ENCODE measurements at regions not wholly inside any gene's neighbourhood (a gene's known extent, or its start where the extent isn't known, plus 50 kb on each side); places are given as distances from the start of the nearest gene placed in this dataset.
A peak's percentile ranks its signal among the peaks of the same experiment; 100 is the strongest.

GRCh38 chr3:10602769-10603768 lies 97.7 kb upstream of the ATP2B2 start:
- Histone ChIP-seq H4K8ac (ENCODE audit: low read depth, low read length) (no peak overlapping the region), H3K4me3 (ENCODE audit: low read length in 2 of 2) (no peak overlapping the region), H3K27ac (replicated peaks; ENCODE audit: low read length) (no peak overlapping the region), H2BK12ac (ENCODE audit: low read length) (no peak overlapping the region), H2BK15ac (ENCODE audit: low read length) (no peak overlapping the region), H3K27me3 (ENCODE audit: control insufficient read depth in 3 of 3, insufficient read depth in 3 of 3, low read depth in 1 of 3, low read length in 3 of 3) (peaks cover 0 to 10% (median 0%) of the 10 kb centered on the region in 3 experiments), H3K14ac (ENCODE audit: low read length) (no peak overlapping the region), H4K91ac (ENCODE audit: low read depth, low read length, poor library complexity) (no peak overlapping the region), H2BK5ac (ENCODE audit: low read length) (no peak overlapping the region), H3K9ac (ENCODE audit: low read depth, low read length, poor library complexity) (no peak overlapping the region), H3K4me2 (ENCODE audit: insufficient read depth, low read length, poor library complexity, severe bottlenecking) (no peak overlapping the region), H3K18ac (ENCODE audit: low read length) (no peak overlapping the region), H3K23ac (ENCODE audit: low read depth, low read length, poor library complexity) (no peak overlapping the region), H2AFZ (ENCODE audit: low read length) (no peak overlapping the region), H3K9me3 (replicated peaks in 1 of 2; ENCODE audit: control insufficient read depth in 2 of 2, insufficient read depth in 1 of 2, low read depth in 1 of 2, low read length in 2 of 2) (no peaks in the 10 kb centered on the region), H2AK5ac (ENCODE audit: low read depth, low read length) (no peak overlapping the region), H3K4ac (ENCODE audit: low read length) (no peak overlapping the region), H3K36me3 (replicated peaks in 1 of 2; ENCODE audit: control insufficient read depth in 2 of 2, insufficient read depth in 2 of 2, low read length in 2 of 2) (no peaks in the 10 kb centered on the region), H2BK120ac (ENCODE audit: low read depth, low read length) (no peak overlapping the region), H3K79me1 (ENCODE audit: low read depth, low read length) (no peaks in the 10 kb centered on the region), H3K4me1 (ENCODE audit: control insufficient read depth in 2 of 2, insufficient read depth in 1 of 2, low read depth in 1 of 2, low read length in 2 of 2) (peaks cover 0 to 8% of the 10 kb centered on the region in 2 donors)
- no CpG with 5 or more reads among the region's 15 CpGs for WGBS, 2 donors (ENCODE audit: extremely low coverage in 2 of 2, insufficient read length in 2 of 2, insufficient replicate concordance in 1 of 2)
- DNase-seq (ENCODE audit: low spot score): no peak

- no peak overlapping the region for H2BK5ac ChIP-seq (ENCODE audit: low read length)
- no peak overlapping the region for H2AK5ac ChIP-seq (ENCODE audit: low read depth, low read length)
- no peaks in the 10 kb centered on the region for H3K4me1 ChIP-seq (ENCODE audit: control insufficient read depth in 2 of 2, insufficient read depth in 1 of 2, low read depth in 1 of 2, low read length in 2 of 2)
- H2BK12ac ChIP-seq (ENCODE audit: low read length): no peak overlapping the region
- no peaks in the 10 kb centered on the region for H3K79me1 ChIP-seq (ENCODE audit: low read depth, low read length)
- no peak overlapping the region for H3K27ac ChIP-seq (replicated peaks; ENCODE audit: low read length)
- no peak overlapping the region for H4K8ac ChIP-seq (ENCODE audit: low read depth, low read length)
- H2BK120ac ChIP-seq (ENCODE audit: low read depth, low read length): no peak overlapping the region
- no peak for DNase-seq (ENCODE audit: low spot score)
- H2BK15ac ChIP-seq (ENCODE audit: low read length): no peak overlapping the region
- H3K4me3 ChIP-seq (ENCODE audit: low read length in 2 of 2): no peak overlapping the region
- no CpG with 5 or more reads among the region's 13 CpGs for WGBS, 2 donors (ENCODE audit: extremely low coverage in 2 of 2, insufficient read length in 2 of 2, insufficient replicate concordance in 1 of 2)
- no peak overlapping the region for H3K14ac ChIP-seq (ENCODE audit: low read length)
- no peak overlapping the region for H2AFZ ChIP-seq (ENCODE audit: low read length)
- no peak overlapping the region for H3K23ac ChIP-seq (ENCODE audit: low read depth, low read length, poor library complexity)
- H3K9ac ChIP-seq (ENCODE audit: low read depth, low read length, poor library complexity): no peak overlapping the region
- peak overlapping the region; percentile 79 for H3K18ac ChIP-seq (ENCODE audit: low read length)
- H3K9me3 ChIP-seq (replicated peaks in 1 of 2; ENCODE audit: control insufficient read depth in 2 of 2, insufficient read depth in 1 of 2, low read depth in 1 of 2, low read length in 2 of 2): peaks cover 0 to 13% of the 10 kb centered on the region in 2 donors
- H3K4ac ChIP-seq (ENCODE audit: low read length): no peak overlapping the region
- no peak overlapping the region for H3K4me2 ChIP-seq (ENCODE audit: insufficient read depth, low read length, poor library complexity, severe bottlenecking)
- H3K27me3 ChIP-seq (ENCODE audit: control insufficient read depth in 3 of 3, insufficient read depth in 3 of 3, low read depth in 1 of 3, low read length in 3 of 3): no peaks in the 10 kb centered on the region
- no peak overlapping the region for H4K91ac ChIP-seq (ENCODE audit: low read depth, low read length, poor library complexity)
- H3K36me3 ChIP-seq (replicated peaks in 1 of 2; ENCODE audit: control insufficient read depth in 2 of 2, insufficient read depth in 2 of 2, low read length in 2 of 2): no peaks in the 10 kb centered on the region
These were observed 103.7 kb upstream of the ATP2B2 start for GRCh38 chr3:10609134-10609533.

DNA sequence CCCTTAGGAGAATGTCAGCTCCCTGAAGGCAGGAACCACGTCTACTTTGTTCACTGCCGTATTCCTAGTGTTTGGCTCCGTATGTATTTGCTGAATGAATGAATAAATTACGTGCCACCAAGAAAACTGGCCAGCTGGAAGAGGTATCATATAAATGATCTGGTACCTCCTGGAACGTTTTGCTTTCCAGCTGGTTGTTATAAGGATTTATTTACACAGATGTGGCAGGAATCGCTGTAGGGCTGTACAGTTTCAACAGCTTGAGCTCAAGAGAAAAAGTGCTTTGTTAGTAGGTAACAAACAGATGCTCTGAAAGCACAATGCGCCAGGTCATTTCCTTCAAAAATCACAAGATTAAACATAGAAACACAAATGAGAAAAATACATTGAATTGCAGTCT lies 108.8 kb upstream of the ATP2B2 start:
- Histone ChIP-seq H3K4ac (ENCODE audit: low read length) (no peak overlapping the region), H2AFZ (ENCODE audit: low read length) (no peak overlapping the region), H3K9ac (ENCODE audit: low read depth, low read length, poor library complexity) (no peak overlapping the region), H3K23ac (ENCODE audit: low read depth, low read length, poor library complexity) (no peak overlapping the region), H3K79me1 (ENCODE audit: low read depth, low read length) (no peaks in the 10 kb centered on the region), H3K4me2 (ENCODE audit: insufficient read depth, low read length, poor library complexity, severe bottlenecking) (no peak overlapping the region), H3K27ac (replicated peaks; ENCODE audit: low read length) (no peak overlapping the region), H4K91ac (ENCODE audit: low read depth, low read length, poor library complexity) (no peak overlapping the region), H3K18ac (ENCODE audit: low read length) (no peak overlapping the region), H3K4me1 (ENCODE audit: control insufficient read depth in 2 of 2, insufficient read depth in 1 of 2, low read depth in 1 of 2, low read length in 2 of 2) (no peaks in the 10 kb centered on the region), H2BK15ac (ENCODE audit: low read length) (no peak overlapping the region), H3K9me3 (replicated peaks in 1 of 2; ENCODE audit: control insufficient read depth in 2 of 2, insufficient read depth in 1 of 2, low read depth in 1 of 2, low read length in 2 of 2) (peaks cover 0 to 13% of the 10 kb centered on the region in 2 donors), H2BK5ac (ENCODE audit: low read length) (no peak overlapping the region), H3K36me3 (replicated peaks in 1 of 2; ENCODE audit: control insufficient read depth in 2 of 2, insufficient read depth in 2 of 2, low read length in 2 of 2) (no peaks in the 10 kb centered on the region), H4K8ac (ENCODE audit: low read depth, low read length) (no peak overlapping the region), H2AK5ac (ENCODE audit: low read depth, low read length) (no peak overlapping the region), H3K4me3 (ENCODE audit: low read length in 2 of 2) (no peak overlapping the region), H2BK120ac (ENCODE audit: low read depth, low read length) (no peak overlapping the region), H3K14ac (ENCODE audit: low read length) (no peak overlapping the region), H2BK12ac (ENCODE audit: low read length) (no peak overlapping the region), H3K27me3 (ENCODE audit: control insufficient read depth in 3 of 3, insufficient read depth in 3 of 3, low read depth in 1 of 3, low read length in 3 of 3) (no peaks in the 10 kb centered on the region)
- no CpG with 5 or more reads among the region's 7 CpGs for WGBS, 2 donors (ENCODE audit: extremely low coverage in 2 of 2, insufficient read length in 2 of 2, insufficient replicate concordance in 1 of 2)
- DNase-seq (ENCODE audit: low spot score): no peak

- no peak overlapping the region for H3K14ac ChIP-seq (ENCODE audit: low read length)
- H3K4me2 ChIP-seq (ENCODE audit: insufficient read depth, low read length, poor library complexity, severe bottlenecking): no peak overlapping the region
- no peak overlapping the region for H2BK120ac ChIP-seq (ENCODE audit: low read depth, low read length)
- no CpG with 5 or more reads among the region's 2 CpGs for WGBS, 2 donors (ENCODE audit: extremely low coverage in 2 of 2, insufficient read length in 2 of 2, insufficient replicate concordance in 1 of 2)
- no peak overlapping the region for H2AK5ac ChIP-seq (ENCODE audit: low read depth, low read length)
- H2BK5ac ChIP-seq (ENCODE audit: low read length): no peak overlapping the region
- no peak overlapping the region for H3K4ac ChIP-seq (ENCODE audit: low read length)
- H2AFZ ChIP-seq (ENCODE audit: low read length): no peak overlapping the region
- no peak overlapping the region for H4K91ac ChIP-seq (ENCODE audit: low read depth, low read length, poor library complexity)
- no peaks in the 10 kb centered on the region for H3K4me1 ChIP-seq (ENCODE audit: control insufficient read depth in 2 of 2, insufficient read depth in 1 of 2, low read depth in 1 of 2, low read length in 2 of 2)
- no peaks in the 10 kb centered on the region for H3K79me1 ChIP-seq (ENCODE audit: low read depth, low read length)
- no peak for DNase-seq (ENCODE audit: low spot score)
- no peak overlapping the region for H3K23ac ChIP-seq (ENCODE audit: low read depth, low read length, poor library complexity)
- H3K27me3 ChIP-seq (ENCODE audit: control insufficient read depth in 3 of 3, insufficient read depth in 3 of 3, low read depth in 1 of 3, low read length in 3 of 3): no peaks in the 10 kb centered on the region
- H3K36me3 ChIP-seq (replicated peaks in 1 of 2; ENCODE audit: control insufficient read depth in 2 of 2, insufficient read depth in 2 of 2, low read length in 2 of 2): no peaks in the 10 kb centered on the region
- H3K18ac ChIP-seq (ENCODE audit: low read length): no peak overlapping the region
- H3K4me3 ChIP-seq (ENCODE audit: low read length in 2 of 2): no peak overlapping the region
- no peak overlapping the region for H2BK15ac ChIP-seq (ENCODE audit: low read length)
- no peak overlapping the region for H3K27ac ChIP-seq (replicated peaks; ENCODE audit: low read length)
- H4K8ac ChIP-seq (ENCODE audit: low read depth, low read length): no peak overlapping the region
- peaks cover 0 to 13% of the 10 kb centered on the region in 2 donors for H3K9me3 ChIP-seq (replicated peaks in 1 of 2; ENCODE audit: control insufficient read depth in 2 of 2, insufficient read depth in 1 of 2, low read depth in 1 of 2, low read length in 2 of 2)
- H3K9ac ChIP-seq (ENCODE audit: low read depth, low read length, poor library complexity): no peak overlapping the region
- no peak overlapping the region for H2BK12ac ChIP-seq (ENCODE audit: low read length)
These were observed 110.3 kb upstream of the ATP2B2 start for GRCh38 chr3:10615715-10616114.
